Suppressor macrophage (primary cell): ENCODE measurements at regions not wholly inside any gene's neighbourhood (a gene's known extent, or its start where the extent isn't known, plus 50 kb on each side); places are given as distances from the start of the nearest gene placed in this dataset.
"Not testable (repeated sequence)": the region's sequence is repeated elsewhere in the genome, so short reads cannot be mapped to it uniquely, and the experiment has no call there.

ENCODE experiments used
- DNase-seq, 4 experiments: peaks; one replicate each; pipeline ENCODE4 v3.0.0-alpha.2; 2020 to 2022

GRCh38 chr2:239646184-239646583, 245.4 kb upstream of the HDAC4 start:
- DNase-seq = no peak

- not testable (repeated sequence) for DNase-seq
Observed at GRCh38 chr2:239644594-239644993, 243.8 kb upstream of the HDAC4 start.

GRCh38 chr2:239644011-239644410, 243.2 kb upstream of the HDAC4 start:
- peak; percentile 35 to 77 (median 62) for DNase-seq

- no peak for DNase-seq
Observed at GRCh38 chr2:239642406-239643004, 241.7 kb upstream of the HDAC4 start.

- DNase-seq = not testable (repeated sequence)
Observed at GRCh38 chr2:239641904-239642303, 241.1 kb upstream of the HDAC4 start.

GRCh38 chr2:239640676-239641578, 240.1 kb upstream of the HDAC4 start:
- DNase-seq = no peak

- no peak for DNase-seq
Observed at GRCh38 chr2:239640210-239640609, 239.4 kb upstream of the HDAC4 start.

GRCh38 chr2:239639421-239640185, 238.8 kb upstream of the HDAC4 start:
- DNase-seq = no peak

GRCh38 chr2:239638376-239638775, 237.6 kb upstream of the HDAC4 start:
- no peak for DNase-seq

- DNase-seq = no peak
Observed at GRCh38 chr2:239636808-239637207, 236.0 kb upstream of the HDAC4 start.

- no peak for DNase-seq
Observed at GRCh38 chr2:239634769-239635168, 233.9 kb upstream of the HDAC4 start.

GRCh38 chr2:239630618-239631286, 229.9 kb upstream of the HDAC4 start:
- DNase-seq = no peak

GRCh38 chr2:239629926-239630617, 229.3 kb upstream of the HDAC4 start:
- no peak for DNase-seq

GRCh38 chr2:239626961-239627592, 226.3 kb upstream of the HDAC4 start:
- no peak for DNase-seq

GRCh38 chr2:239625971-239626734, 225.3 kb upstream of the HDAC4 start:
- no peak for DNase-seq

- no peak for DNase-seq
Observed at GRCh38 chr2:239625156-239625845, 224.5 kb upstream of the HDAC4 start.

GRCh38 chr2:239621611-239622010, 220.8 kb upstream of the HDAC4 start:
- no peak for DNase-seq

GRCh38 chr2:239619369-239619768, 218.5 kb upstream of the HDAC4 start:
- no peak for DNase-seq

- DNase-seq = no peak
Observed at GRCh38 chr2:239616729-239617128, 215.9 kb upstream of the HDAC4 start.

GRCh38 chr2:239612133-239612532, 211.3 kb upstream of the HDAC4 start:
- DNase-seq = no peak
